ENCODE measurements at regions not wholly inside any gene's neighbourhood (a gene's known extent, or its start where the extent isn't known, plus 50 kb on each side); places are given as distances from the start of the nearest gene placed in this dataset.

GRCh38 chrX:69110116-69110530, 55.1 kb downstream of the PJA1 start:
- ATAC-seq: no peak

GRCh38 chrX:69109706-69110105, 55.5 kb downstream of the PJA1 start:
- Mint-ChIP-seq H3K4me3 (no peak overlapping the region), H3K27me3 (peaks cover 23% of the 10 kb centered on the region), H3K4me1 (no peaks in the 10 kb centered on the region), H3K27ac (no peak overlapping the region), H3K9me3 (no peaks in the 10 kb centered on the region), H3K36me3 (no peaks in the 10 kb centered on the region)
- ATAC-seq: no peak

More at GRCh38 chrX:69110116-69110530, 55.1 kb downstream of the PJA1 start:
- Mint-ChIP-seq H3K4me3 (no peak overlapping the region), H3K36me3 (no peaks in the 10 kb centered on the region), H3K27ac (no peak overlapping the region), H3K4me1 (no peaks in the 10 kb centered on the region), H3K27me3 (peaks cover 23% of the 10 kb centered on the region), H3K9me3 (no peaks in the 10 kb centered on the region)

DNA sequence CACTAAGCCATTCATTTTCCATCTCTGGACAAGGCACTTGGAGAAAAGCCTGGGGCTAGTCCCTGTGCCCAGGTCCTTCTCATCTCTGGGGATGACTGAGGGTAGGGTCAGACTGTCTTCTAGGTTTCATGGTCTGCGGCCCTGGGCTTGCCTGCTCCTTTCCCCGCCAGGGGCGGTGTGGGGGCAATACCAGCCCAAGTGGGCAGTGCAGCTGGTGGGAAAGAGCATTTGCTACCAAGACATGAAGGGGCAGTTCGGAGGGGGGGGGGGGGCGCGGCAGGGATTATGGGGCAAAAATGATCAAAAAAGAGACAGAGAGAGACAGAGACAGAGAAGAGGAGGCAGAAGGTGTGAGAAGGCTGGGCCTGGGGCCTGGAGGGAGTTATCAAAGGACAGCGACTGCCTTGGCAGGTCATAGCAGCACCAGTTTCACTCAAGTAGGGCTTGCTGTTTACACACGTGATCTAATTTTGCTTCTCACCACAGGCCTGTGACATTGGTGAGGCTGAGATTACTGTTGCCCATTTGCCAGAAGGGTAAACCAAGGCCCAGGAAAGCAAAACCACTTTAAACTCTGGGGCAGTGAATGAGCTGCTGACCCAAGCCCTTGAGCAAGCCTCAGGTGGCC, 56.1 kb downstream of the PJA1 start:
- Mint-ChIP-seq H3K9me3 (no peaks in the 10 kb centered on the region), H3K27ac (no peak overlapping the region), H3K36me3 (no peaks in the 10 kb centered on the region), H3K27me3 (peaks cover 23% of the 10 kb centered on the region), H3K4me1 (no peaks in the 10 kb centered on the region), H3K4me3 (no peak overlapping the region)
- ATAC-seq: no peak

- no peak for ATAC-seq
- Mint-ChIP-seq H3K4me1 (no peaks in the 10 kb centered on the region), H3K27me3 (peaks cover 23% of the 10 kb centered on the region), H3K9me3 (no peaks in the 10 kb centered on the region), H3K4me3 (no peak overlapping the region), H3K27ac (no peak overlapping the region), H3K36me3 (no peaks in the 10 kb centered on the region)
Measured at GRCh38 chrX:69107747-69108401, 57.4 kb downstream of the PJA1 start.

DNA sequence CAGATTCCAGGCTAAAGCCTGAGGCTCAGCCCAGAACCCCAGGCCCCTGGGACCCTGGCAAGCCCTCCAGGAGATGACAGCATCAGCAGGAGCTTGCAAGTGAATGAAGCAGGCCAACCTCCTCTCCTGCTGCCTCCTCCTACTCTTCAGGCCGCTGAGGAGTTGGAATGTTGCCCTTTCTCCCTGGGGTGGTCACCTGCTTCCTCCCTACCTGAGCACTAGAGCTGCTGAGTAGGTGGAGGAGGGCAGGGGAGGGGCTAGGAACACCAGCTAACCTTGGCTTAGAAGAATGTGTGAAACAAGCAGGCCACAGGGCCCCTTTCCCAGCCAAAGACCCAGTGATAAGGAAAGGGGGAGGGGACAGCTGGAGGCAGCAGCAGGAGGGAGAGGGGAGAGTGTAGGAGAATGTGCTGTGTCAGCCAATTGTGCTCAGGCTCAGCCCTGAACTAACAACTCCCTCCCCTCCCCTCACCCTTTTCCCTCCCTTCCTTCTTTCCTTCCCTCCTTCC, 58.0 kb downstream of the PJA1 start:
- Mint-ChIP-seq H3K27ac (no peak overlapping the region), H3K27me3 (peaks cover 23% of the 10 kb centered on the region), H3K4me1 (no peaks in the 10 kb centered on the region), H3K4me3 (no peak overlapping the region), H3K9me3 (no peaks in the 10 kb centered on the region), H3K36me3 (no peaks in the 10 kb centered on the region)
- no peak for ATAC-seq

DNA sequence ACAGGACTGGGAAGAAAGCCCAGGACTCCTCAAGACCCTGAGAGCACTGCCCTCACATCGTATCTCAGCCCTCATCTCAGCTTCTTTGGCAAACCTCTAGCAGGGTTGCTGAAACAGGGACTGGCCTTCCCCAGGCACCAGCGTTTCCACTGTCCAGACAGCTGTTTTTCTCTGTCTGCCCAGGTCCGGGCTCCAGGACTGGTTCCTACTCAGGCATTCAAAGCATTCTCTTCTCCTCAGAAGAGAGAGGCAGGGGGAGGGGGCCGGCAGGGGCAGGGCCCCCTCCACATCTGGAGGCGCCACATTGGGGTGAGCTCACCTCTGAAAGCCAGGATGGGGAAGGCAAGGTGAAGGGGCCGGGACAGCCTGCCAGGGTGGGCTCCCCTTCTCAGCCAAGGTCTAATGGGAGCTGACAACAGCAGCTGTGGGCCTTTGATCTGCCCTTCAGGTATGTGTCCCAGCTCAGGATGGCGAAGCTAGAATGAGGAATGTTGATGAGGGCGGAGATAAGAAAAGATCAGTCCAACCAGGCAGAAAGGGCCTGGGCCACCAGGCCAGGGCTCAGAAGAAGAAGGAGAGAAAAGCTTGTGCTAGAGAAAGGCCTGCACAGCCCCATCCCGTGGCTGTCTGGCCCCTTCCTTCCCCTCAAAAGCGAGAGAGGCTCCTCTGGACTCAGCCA, 60.4 kb downstream of the PJA1 start:
- Mint-ChIP-seq H3K4me3 (no peak overlapping the region), H3K9me3 (no peaks in the 10 kb centered on the region), H3K36me3 (no peaks in the 10 kb centered on the region), H3K27me3 (peaks cover 23% of the 10 kb centered on the region), H3K4me1 (no peaks in the 10 kb centered on the region), H3K27ac (no peak overlapping the region)
- no peak for ATAC-seq

GRCh38 chrX:69103539-69103938, 61.7 kb downstream of the PJA1 start:
- H3K27ac Mint-ChIP-seq: no peak overlapping the region
- no peaks in the 10 kb centered on the region for H3K9me3 Mint-ChIP-seq
- H3K27me3 Mint-ChIP-seq: peaks cover 12% of the 10 kb centered on the region
- H3K4me3 Mint-ChIP-seq: no peak overlapping the region
- H3K4me1 Mint-ChIP-seq: no peaks in the 10 kb centered on the region
- no peaks in the 10 kb centered on the region for H3K36me3 Mint-ChIP-seq
- ATAC-seq: no peak

GRCh38 chrX:69102612-69103194, 62.5 kb downstream of the PJA1 start:
- Mint-ChIP-seq H3K9me3 (no peaks in the 10 kb centered on the region), H3K27me3 (peaks cover 3% of the 10 kb centered on the region), H3K4me1 (no peaks in the 10 kb centered on the region), H3K36me3 (no peaks in the 10 kb centered on the region), H3K4me3 (no peak overlapping the region), H3K27ac (no peak overlapping the region)
- no peak for ATAC-seq

- Mint-ChIP-seq H3K27ac (no peak overlapping the region), H3K9me3 (no peaks in the 10 kb centered on the region), H3K36me3 (no peaks in the 10 kb centered on the region), H3K4me1 (no peaks in the 10 kb centered on the region), H3K4me3 (no peak overlapping the region), H3K27me3 (no peaks in the 10 kb centered on the region)
- no peak for ATAC-seq
Measured at GRCh38 chrX:69101683-69102251, 63.5 kb downstream of the PJA1 start.

- Mint-ChIP-seq H3K4me3 (no peak overlapping the region), H3K9me3 (no peaks in the 10 kb centered on the region), H3K27ac (no peak overlapping the region), H3K27me3 (no peaks in the 10 kb centered on the region), H3K4me1 (no peaks in the 10 kb centered on the region), H3K36me3 (no peaks in the 10 kb centered on the region)
- ATAC-seq: no peak
Measured at GRCh38 chrX:69100478-69100877, 64.8 kb downstream of the PJA1 start.

GRCh38 chrX:69097451-69098236, 67.6 kb downstream of the PJA1 start:
- no peaks in the 10 kb centered on the region for H3K36me3 Mint-ChIP-seq
- no peaks in the 10 kb centered on the region for H3K27me3 Mint-ChIP-seq
- H3K27ac Mint-ChIP-seq: no peak overlapping the region
- no peak for ATAC-seq
- no peak overlapping the region for H3K4me3 Mint-ChIP-seq
- no peaks in the 10 kb centered on the region for H3K4me1 Mint-ChIP-seq
- no peaks in the 10 kb centered on the region for H3K9me3 Mint-ChIP-seq

GRCh38 chrX:69096963-69097362, 68.3 kb downstream of the PJA1 start:
- Mint-ChIP-seq H3K27ac (no peak overlapping the region), H3K27me3 (no peaks in the 10 kb centered on the region), H3K4me1 (no peaks in the 10 kb centered on the region), H3K9me3 (no peaks in the 10 kb centered on the region), H3K4me3 (no peak overlapping the region), H3K36me3 (no peaks in the 10 kb centered on the region)
- ATAC-seq: no peak

DNA sequence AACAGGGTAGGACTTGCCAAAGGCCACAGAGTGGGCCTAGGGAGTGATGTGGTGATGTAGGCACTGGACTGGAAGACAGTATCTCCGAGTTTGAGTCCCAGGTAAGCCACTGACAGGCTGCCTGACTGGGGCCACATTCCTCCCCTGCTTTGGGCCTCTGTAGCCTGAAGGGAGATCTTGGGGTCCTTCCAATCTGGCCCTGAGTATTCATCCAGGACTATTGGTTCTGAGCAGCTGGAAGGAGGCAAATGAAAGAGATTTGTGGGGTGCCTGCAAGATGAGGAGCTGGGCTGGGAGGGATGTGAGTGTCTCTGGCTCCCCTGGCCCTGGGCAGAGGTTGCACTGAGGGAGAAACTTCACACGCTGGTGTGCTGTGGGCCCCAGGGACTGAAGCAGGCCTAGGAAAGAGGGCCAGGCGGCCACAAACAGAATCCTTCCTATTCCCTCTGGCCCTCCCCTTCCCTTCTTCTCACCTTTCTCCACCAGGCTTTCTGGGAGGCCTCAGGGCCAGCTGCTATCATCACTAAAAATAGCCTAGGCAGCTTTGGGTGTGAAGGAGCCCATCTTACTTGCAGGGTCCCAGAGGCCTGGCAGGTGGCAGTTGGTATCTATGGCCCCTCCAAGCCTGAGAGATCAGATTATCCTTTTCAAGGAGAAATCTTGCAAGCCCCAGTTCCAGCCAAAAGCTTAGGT, 70.1 kb downstream of the PJA1 start:
- H3K4me1 Mint-ChIP-seq: no peaks in the 10 kb centered on the region

More for the DNA sequence above, 70.1 kb downstream of the PJA1 start:
- H3K9me3 Mint-ChIP-seq: no peaks in the 10 kb centered on the region
- no peak overlapping the region for H3K4me3 Mint-ChIP-seq
- ATAC-seq: no peak
- no peak overlapping the region for H3K27ac Mint-ChIP-seq
- no peaks in the 10 kb centered on the region for H3K36me3 Mint-ChIP-seq
- H3K27me3 Mint-ChIP-seq: no peaks in the 10 kb centered on the region
